Stimulated activated CD8-positive, alpha-beta memory T cell treated with anti-CD3 and anti-CD28 coated beads, Interleukin-4, amount 100 ng/mL, for 1 hour (primary cell): ENCODE measurements at regions not wholly inside any gene's neighbourhood (a gene's known extent, or its start where the extent isn't known, plus 50 kb on each side); places are given as distances from the start of the nearest gene placed in this dataset.
"Not testable (repeated sequence)": the region's sequence is repeated elsewhere in the genome, so short reads cannot be mapped to it uniquely, and the experiment has no call there.

ENCODE experiments used
- DNase-seq, 2 donors: peaks; one replicate each; pipeline ENCODE4 v3.0.0-alpha.2; 2020; ENCODE audit warnings: low read depth in 2 of 2, low spot score in 1 of 2

- no peak for DNase-seq
These were observed 144.2 kb downstream of the HLX start for GRCh38 chr1:221023482-221023881.

- no peak for DNase-seq
These were observed 146.3 kb downstream of the HLX start for GRCh38 chr1:221025501-221025900.

GRCh38 chr1:221025956-221026355 is 146.7 kb downstream of the HLX start:
- DNase-seq: no peak

GRCh38 chr1:221029981-221030649 is 150.9 kb downstream of the HLX start:
- DNase-seq: no peak

GRCh38 chr1:221030990-221031389 is 151.7 kb downstream of the HLX start:
- DNase-seq: no peak

GRCh38 chr1:221031458-221032203 is 152.4 kb downstream of the HLX start:
- DNase-seq: no peak

- no peak for DNase-seq
These were observed 153.0 kb downstream of the HLX start for GRCh38 chr1:221032204-221032585.

GRCh38 chr1:221032637-221033280 is 153.5 kb downstream of the HLX start:
- no peak for DNase-seq

GRCh38 chr1:221035662-221036153 is 156.5 kb downstream of the HLX start:
- DNase-seq: no peak

GRCh38 chr1:221039616-221040015 is 160.4 kb downstream of the HLX start:
- no peak for DNase-seq

- no peak for DNase-seq
These were observed 160.9 kb downstream of the HLX start for GRCh38 chr1:221040101-221040500.

GRCh38 chr1:221040691-221041285 is 161.5 kb downstream of the HLX start:
- no peak for DNase-seq

- no peak for DNase-seq
These were observed 165.3 kb downstream of the HLX start for GRCh38 chr1:221044538-221044937.

GRCh38 chr1:221045151-221045550 is 165.9 kb downstream of the HLX start:
- no peak for DNase-seq

- DNase-seq: no peak
These were observed 166.9 kb downstream of the HLX start for GRCh38 chr1:221045842-221046831.

GRCh38 chr1:221051391-221051790 is 172.1 kb downstream of the HLX start:
- DNase-seq: not testable (repeated sequence)

- DNase-seq: no peak
These were observed 174.6 kb downstream of the HLX start for GRCh38 chr1:221053889-221054288.

- no peak for DNase-seq
These were observed 180.3 kb downstream of the HLX start for GRCh38 chr1:221059506-221059905.

GRCh38 chr1:221063651-221064050 is 184.4 kb downstream of the HLX start:
- no peak for DNase-seq

GRCh38 chr1:221066351-221067001 is 187.2 kb downstream of the HLX start:
- DNase-seq: no peak
